Right renal cortex interstitium (tissue), 3 donors: ENCODE measurements at regions not wholly inside any gene's neighbourhood (a gene's known extent, or its start where the extent isn't known, plus 50 kb on each side); places are given as distances from the start of the nearest gene placed in this dataset.

Experiments used
- DNase-seq, 3 donors: peaks; one replicate each; pipeline ENCODE4 v3.0.0-alpha.2; 2013; ENCODE audit warnings: low read depth in 3 of 3, low spot score in 2 of 3

DNA sequence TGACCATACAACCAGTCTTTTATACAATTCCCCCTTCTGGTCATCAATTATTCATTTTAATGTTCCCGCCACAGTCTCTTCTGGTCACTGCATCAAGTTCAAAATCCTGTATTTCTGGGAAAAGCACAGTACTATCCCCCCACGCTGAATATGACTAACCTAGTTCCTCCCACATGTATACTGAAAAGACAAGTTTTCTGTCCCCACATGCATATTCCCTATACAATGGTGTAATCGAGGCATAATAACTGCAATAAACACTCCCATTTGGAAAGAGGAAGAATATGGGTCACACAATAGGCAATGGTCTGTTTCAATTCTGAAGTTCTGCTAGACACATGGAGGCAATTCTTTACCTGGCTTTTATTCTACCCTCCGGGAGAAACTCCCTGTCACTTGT is 344.9 kb downstream of the EFNA5 start:
- DNase-seq, result no peak

DNA sequence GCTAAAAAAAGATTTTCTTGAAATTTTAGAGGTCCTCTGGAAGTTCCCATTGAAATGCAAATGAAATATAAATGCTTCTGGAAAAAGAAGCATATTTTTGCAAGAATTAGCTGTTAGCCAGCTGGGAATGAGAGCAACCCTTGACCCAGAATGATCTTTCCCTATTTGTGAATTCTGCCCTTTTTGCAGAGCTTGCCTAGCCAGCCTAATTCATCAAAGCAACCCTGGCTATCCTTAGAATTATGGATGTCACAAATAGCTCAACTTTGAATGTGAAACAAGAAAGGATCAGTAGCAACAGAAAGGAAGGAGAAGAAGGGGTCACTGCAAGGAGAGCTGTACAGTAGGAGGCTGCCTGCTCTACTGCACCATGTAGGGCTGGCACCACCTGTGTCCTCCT is 345.9 kb downstream of the EFNA5 start:
- DNase-seq, result no peak

DNA sequence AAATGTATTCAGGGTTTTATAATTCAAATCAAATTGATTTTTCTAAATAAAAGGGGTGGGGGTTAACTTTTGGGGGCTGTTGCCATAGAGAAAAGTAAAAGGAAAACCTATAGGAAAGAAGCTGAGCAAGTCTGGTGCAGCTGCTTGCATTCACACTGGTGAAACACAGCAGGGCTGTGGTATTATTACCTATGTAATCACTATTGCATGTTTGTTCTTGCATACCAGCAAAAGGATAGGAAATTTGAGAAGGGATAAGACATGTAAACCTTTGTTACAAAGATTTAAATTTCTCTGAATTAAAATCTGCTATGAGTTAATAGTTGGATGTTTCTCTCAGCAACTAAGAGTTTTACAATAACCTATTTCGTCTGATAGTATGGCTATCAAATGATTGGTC is 346.7 kb downstream of the EFNA5 start:
- no peak for DNase-seq

DNA sequence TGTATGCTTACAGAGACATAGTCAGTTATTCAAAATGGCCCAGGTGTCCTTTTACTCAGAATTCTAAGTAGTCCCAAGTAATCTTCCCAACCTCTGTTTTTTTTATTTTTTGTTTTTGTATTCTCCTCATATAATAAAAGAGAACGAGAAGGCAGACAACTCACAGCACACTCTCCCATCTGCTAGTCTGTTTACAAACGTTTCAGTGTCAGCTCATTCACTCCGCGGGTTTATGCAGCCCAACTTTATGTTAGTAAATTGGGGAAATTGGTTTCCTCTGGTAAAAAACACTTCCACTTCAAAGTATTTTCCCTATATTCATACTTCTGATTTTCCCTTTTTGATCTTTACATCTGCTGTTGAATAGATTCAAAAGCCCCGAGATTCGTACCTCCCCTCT is 347.2 kb downstream of the EFNA5 start:
- DNase-seq, result no peak

GRCh38 chr5:107322936-107323335 is 347.8 kb downstream of the EFNA5 start:
- no peak for DNase-seq

DNA sequence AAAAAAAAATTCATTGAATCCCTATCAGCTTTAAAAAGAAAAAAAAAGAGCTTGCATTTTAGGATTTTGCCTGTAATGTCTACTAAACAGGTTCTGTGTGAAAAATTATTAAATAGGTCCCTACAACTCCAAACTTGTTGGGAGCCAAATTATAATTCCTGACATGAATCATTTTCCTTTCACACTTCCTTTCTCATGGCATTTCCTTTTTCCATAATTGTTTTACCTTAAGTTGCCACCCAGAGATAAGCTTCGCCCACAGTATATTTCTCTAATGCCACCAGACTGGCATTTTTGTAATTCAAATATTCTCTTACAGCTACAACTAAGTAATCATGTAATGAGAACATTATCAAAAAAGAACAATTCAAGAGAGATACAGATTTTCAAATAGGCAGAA is 348.8 kb downstream of the EFNA5 start:
- DNase-seq, result no peak

DNA sequence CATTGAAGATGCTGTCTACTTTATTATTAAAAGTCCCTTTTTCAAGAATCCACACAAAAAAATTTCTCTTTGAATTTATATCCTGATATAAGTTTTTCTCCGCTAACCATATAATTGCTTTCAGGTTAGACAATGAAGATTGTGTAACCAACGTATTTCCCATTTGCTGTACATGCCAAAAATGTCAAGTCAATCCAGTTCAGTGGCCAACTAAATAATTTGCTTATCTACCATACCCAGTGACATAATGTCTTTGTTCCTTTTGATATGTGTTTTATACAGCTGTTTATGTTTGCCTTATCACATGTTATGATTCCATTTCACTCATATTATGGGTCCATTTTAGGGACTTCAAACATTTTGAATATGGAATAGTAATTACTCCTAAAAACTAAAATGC is 349.9 kb downstream of the EFNA5 start:
- DNase-seq, result no peak

DNA sequence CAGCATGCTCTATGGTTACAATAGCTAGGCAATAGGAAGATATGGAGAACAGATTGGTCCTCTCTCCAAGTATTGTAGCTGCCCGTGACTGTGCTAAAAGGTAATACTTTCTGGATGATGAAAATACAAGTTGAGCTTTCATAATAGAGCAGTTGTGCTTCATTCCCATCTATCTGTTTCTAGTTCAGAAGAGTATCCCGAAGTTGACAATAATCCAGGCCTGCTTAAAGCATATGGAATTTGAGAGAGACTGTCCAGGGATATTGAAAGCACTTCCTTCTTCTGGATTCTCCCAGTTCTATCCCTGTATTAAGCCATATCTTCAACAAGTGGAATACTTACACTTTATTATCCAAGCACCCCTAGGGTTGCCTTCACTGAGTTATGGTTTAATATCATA is 350.4 kb downstream of the EFNA5 start:
- no peak for DNase-seq

DNA sequence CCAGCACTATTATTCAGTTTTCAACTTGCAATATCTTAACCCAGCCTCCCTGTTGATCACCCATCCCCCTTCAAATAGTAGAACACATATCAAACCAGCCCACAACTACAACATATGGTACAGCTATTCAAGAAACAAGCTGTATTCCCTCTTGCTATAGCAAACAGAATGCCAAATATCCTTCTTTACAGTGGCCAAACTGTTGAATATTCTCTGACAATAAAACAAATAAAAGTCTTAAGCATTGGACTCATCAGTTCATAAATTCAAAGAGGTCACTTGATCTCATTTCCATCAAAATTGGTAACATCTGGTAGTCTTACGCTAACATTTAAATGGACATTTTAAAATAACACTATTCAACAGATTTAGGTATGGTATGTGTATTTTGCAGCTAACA is 350.8 kb downstream of the EFNA5 start:
- no peak for DNase-seq

DNA sequence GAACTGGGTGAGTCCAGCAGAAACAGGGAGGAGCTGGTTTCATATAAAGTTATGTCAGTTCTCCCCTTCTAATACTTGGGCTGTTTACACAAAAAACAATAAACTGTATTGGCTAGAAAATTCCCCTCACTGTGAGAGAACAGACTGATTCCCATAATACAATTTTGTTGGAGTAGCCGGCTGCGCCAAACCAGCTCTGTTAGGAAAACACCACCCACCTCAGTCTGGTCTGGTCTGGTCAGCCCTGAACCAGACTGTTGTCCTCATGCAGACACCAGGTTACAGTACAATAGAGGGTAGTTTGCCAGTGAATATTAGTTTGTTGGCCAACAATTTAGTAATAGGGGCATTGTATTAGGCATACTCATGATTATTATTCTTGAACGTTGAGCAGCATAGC is 356.4 kb downstream of the EFNA5 start:
- no peak for DNase-seq

- DNase-seq, result no peak
Observed at GRCh38 chr5:107313921-107314320, 356.8 kb downstream of the EFNA5 start.

DNA sequence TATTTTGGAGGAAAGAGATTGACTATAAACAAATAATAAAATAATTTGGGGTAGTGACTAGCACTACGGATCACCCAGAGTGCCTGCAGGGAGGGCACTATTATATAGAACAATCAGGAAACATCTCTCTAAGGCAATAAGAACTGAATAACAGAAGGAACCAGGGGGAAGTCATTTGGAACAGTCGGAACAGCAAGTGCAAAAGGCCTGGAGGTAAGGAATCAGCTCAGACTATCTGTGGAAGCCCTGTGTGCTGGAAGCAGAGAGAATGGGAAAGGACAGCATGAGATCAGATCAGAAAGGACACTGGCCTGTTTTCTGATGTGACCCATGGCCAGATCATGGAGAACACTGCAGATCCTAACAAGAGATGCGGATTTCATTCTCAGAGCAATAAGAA is 357.6 kb downstream of the EFNA5 start:
- DNase-seq, result no peak

DNA sequence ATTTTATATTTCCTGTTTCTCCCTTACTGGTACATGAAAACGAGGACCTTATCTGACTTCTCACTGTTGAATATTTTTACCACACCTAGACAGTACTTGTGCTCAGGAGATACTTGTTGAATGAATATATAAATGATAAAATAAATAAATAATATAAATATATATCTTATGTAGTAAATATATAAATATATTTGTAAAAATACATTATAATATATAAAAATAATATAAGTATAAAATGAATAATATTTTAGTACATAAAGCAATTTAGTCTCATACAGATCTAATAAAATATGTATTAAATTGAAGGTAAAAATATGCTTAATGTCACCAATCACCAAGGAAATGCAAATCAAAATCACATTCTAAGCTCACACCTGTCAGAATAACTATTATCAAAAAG is 360.6 kb downstream of the EFNA5 start:
- DNase-seq, result no peak

DNA sequence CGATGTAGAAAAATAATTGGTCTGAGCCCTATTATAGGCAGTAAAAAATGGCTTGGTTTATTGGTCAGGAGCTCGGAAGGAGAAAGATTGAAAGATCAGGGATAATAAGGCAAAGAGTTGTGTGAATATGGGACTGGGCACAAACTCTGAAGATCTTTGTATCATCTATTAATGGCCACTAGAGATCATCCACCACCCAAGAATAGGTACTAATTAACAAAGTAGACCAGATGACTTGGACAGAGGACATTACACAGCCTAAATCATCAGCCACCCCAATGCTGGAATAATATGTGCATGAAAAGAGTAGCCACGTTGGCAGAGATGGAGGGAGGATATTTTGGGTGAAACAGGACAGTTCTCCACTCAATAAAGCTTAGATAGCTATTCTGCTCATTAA is 364.1 kb downstream of the EFNA5 start:
- DNase-seq, result no peak

DNA sequence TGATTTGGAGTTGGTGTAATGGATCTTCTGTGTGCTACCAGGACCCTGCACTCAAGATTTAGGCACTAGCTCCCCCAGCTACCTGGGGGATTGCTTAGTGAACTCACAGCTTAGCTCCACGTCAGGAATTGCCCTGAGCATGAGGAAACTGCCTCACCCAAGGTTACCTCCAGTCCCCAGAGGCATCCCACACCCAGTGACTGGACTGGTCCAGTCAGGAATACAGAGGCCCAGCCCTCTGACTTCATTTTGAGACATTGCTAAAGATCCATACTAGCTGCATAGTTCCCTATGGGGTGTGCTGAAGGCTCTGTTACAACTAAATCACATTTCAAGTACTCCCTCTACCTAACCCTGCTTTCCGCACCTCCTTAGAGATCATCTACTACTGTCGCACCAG is 364.7 kb downstream of the EFNA5 start:
- DNase-seq, result no peak

DNA sequence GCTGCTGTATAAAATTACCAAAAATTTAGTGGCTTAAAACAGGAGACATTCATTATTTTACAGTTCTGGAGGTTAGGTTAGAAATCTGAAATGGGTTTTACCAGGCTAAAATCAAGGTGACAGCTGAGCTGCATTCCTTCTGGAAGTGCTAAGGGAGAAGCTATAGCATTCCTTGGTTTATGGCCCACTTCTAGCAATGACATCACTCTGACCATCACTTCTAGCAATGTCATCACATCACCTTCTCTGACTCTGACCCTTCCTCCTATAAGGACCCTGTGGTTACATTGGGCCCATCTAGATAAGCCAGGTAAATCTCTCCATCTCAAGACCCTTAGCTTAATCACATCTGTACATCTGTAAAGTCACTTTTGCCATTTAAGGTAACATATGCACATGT is 366.1 kb downstream of the EFNA5 start:
- DNase-seq, result no peak

GRCh38 chr5:107303171-107303968 is 367.4 kb downstream of the EFNA5 start:
- DNase-seq, result no peak

- no peak for DNase-seq
Observed at GRCh38 chr5:107302441-107302840, 368.3 kb downstream of the EFNA5 start.

DNA sequence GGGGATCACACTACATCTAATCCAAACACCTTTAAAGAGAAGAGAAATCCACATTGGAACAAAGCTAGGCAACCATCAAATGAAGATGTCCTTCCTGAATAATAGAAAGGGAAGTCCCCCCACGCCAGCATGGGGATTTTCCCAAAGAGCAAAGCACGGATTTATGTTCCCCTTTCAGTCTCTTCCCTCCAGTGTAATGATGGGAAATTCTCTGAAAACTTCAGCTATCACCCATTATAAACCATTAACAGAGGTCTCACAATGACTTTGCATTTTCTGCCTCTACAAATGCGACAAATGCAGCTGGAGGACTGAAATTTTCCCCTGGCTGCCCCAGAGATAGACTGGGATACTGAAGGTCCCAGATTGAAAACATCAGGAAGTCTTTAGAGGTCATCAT is 368.7 kb downstream of the EFNA5 start:
- DNase-seq, result no peak

DNA sequence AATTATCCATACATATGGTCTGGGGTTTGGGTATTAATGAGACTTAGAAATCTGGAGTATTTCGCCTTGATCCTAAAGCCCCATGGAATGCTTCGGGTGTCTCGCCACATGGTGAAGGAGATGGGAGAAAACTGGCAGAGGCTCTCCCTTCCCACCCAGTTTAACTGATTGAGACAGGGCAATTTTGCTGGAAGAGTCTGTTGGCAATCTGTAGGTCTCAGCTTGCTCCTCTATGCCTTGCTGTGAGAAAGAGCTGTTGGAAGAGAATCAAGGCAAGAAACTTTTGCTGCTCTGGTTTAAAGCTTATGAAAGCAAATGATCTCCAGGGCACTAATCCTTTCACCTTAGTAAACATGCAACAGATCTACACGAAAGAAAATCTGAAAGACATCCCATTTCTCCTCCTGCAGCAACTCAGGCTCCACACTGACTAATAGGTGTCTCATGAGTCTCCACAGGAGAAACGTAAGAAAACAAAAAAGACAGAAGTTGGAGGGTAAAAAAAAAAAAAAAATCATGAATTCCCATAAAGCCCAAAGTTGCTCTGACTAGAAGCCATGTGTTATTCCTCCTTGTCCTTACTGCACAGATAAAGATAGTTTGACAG is 369.9 kb downstream of the EFNA5 start:
- no peak for DNase-seq

DNA sequence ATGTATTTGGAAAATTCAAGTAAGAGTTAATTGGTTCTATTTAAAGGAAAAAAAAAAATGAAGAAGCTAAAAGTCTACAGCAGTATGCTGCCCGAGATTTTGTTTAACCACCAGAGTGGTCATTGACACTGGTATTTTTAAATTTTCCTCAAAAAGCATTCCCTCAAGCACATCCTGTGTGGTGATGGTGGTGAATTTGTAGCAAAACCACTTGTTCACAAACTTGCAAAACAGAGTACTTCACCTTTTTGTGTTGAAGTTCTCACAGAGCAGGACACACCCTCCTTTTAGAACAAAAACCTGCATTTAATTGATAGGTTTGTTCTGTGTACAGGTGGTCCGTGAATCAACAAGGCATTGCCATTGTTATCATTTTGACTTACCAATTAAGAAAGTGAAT is 374.2 kb downstream of the EFNA5 start:
- no peak for DNase-seq

DNA sequence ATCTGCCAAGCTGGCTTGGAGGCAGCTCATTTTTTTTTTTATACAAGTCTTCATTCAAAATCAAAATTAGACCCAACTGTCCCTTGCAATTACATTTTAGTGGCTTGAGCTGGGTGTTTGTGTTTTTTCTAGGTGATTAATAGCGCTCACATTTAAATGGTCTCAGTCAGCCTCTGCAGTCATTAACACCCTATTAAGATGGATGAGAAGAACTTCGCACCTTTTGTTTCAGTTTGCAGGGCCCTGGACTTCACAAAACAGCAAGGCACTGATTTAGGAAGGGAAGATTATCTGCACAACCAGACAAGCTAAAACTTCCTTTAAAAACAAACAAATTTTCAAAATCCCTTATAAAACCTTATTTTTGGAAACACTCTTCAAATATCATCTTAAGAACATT is 374.8 kb downstream of the EFNA5 start:
- no peak for DNase-seq

GRCh38 chr5:107294669-107295068 is 376.1 kb downstream of the EFNA5 start:
- DNase-seq, result no peak
